CD14-positive monocyte (primary cell): ENCODE measurements at regions not wholly inside any gene's neighbourhood (a gene's known extent, or its start where the extent isn't known, plus 50 kb on each side); places are given as distances from the start of the nearest gene placed in this dataset.

ENCODE experiments used
- DNase-seq, 3 donors: peaks; one replicate each; pipeline ENCODE4 v3.0.0-alpha.2; 2011 to 2022
- H2AFZ ChIP-seq: 2 replicates; pipeline ENCODE4 v1.6.0; 2012; ENCODE audit warnings: mild to moderate bottlenecking, low read depth, low read length, inconsistent platforms; ENCODE audit not compliant: insufficient read depth, poor library complexity, severe bottlenecking
- H3K27ac ChIP-seq, 2 donors: 1 replicate in 1 of 2; 2 replicates in 1 of 2; pipeline ENCODE4 v1.5.1; 2012 to 2013; ENCODE audit warnings: low read length in 2 of 2, control low read depth in 1 of 2, inconsistent platforms in 1 of 2, low read depth in 1 of 2, mild to moderate bottlenecking in 1 of 2
- H3K27me3 ChIP-seq, 2 donors: one replicate each; pipeline versions ENCODE4 v1.6.0 to v1.6.1; 2011 to 2013; ENCODE audit warnings: low read length in 2 of 2; ENCODE audit not compliant: control insufficient read depth in 2 of 2, insufficient read depth in 2 of 2
- H3K36me3 ChIP-seq, 2 donors: replicated peaks in 1 of 2; 1 replicate in 1 of 2; 2 replicates in 1 of 2; pipeline versions ENCODE4 v1.5.1 to v1.6.1; 2012 to 2013; ENCODE audit warnings: low read length in 2 of 2, control low read depth in 1 of 2, inconsistent platforms in 1 of 2, mild to moderate bottlenecking in 1 of 2; ENCODE audit not compliant: insufficient read depth in 2 of 2, control insufficient read depth in 1 of 2
- H3K4me1 ChIP-seq, 2 donors: 1 replicate in 1 of 2; 2 replicates in 1 of 2; pipeline versions ENCODE4 v1.5.1 to v1.6.1; 2012 to 2013; ENCODE audit warnings: low read length in 2 of 2, control low read depth in 1 of 2, inconsistent platforms in 1 of 2, mild to moderate bottlenecking in 1 of 2, moderate library complexity in 1 of 2; ENCODE audit not compliant: insufficient read depth in 2 of 2, control insufficient read depth in 1 of 2
- H3K4me2 ChIP-seq: replicated peaks from 2 replicates; pipeline ENCODE3; 2012; ENCODE audit warnings: low read length, moderate library complexity, mild to moderate bottlenecking; ENCODE audit not compliant: poor library complexity, severe bottlenecking; ENCODE audit errors: extremely low read depth
- H3K4me3 ChIP-seq, 3 experiments: fragments of 200-600 bp in 1 of 3; sonication (generic) in 1 of 3; replicated peaks in 1 of 3; 1 replicate in 2 of 3; 2 replicates in 1 of 3; pipeline ENCODE4 v1.5.1; 2011 to 2013; ENCODE audit warnings: low read length in 3 of 3, mild to moderate bottlenecking in 3 of 3, control low read depth in 2 of 3, low read depth in 2 of 3, inconsistent platforms in 1 of 3, moderate library complexity in 1 of 3
- H3K79me2 ChIP-seq: 2 replicates; pipeline ENCODE4 v1.6.0; 2012; ENCODE audit warnings: mild to moderate bottlenecking, control low read depth, inconsistent platforms, low read length, moderate library complexity; ENCODE audit not compliant: insufficient read depth
- H3K9ac ChIP-seq: 2 replicates; pipeline ENCODE4 v1.6.0; 2017; ENCODE audit warnings: low read length, mild to moderate bottlenecking; ENCODE audit not compliant: insufficient read depth, poor library complexity, severe bottlenecking
- H3K9me3 ChIP-seq, 2 donors: replicated peaks in 1 of 2; 1 replicate in 1 of 2; 2 replicates in 1 of 2; pipeline versions ENCODE4 v1.5.1 to v1.6.1; 2012 to 2013; ENCODE audit warnings: low read length in 2 of 2, control low read depth in 1 of 2; ENCODE audit not compliant: control insufficient read depth in 1 of 2, insufficient read depth in 1 of 2
- H4K20me1 ChIP-seq: 2 replicates; pipeline ENCODE4 v1.6.0; 2012; ENCODE audit warnings: mild to moderate bottlenecking, low read length, control low read depth, moderate library complexity; ENCODE audit not compliant: insufficient read depth
- H3K27ac Mint-ChIP-seq, 7 donors: one replicate each; pipeline ENCODE4 v1.8.0; 2020; ENCODE audit warnings: mild to moderate bottlenecking in 7 of 7, mixed read lengths in 7 of 7, moderate library complexity in 6 of 7, inconsistent platforms in 2 of 7
- H3K27me3 Mint-ChIP-seq, 3 donors: one replicate each; pipeline ENCODE4 v1.8.0; 2021 to 2022; ENCODE audit warnings: low read depth in 3 of 3, mild to moderate bottlenecking in 3 of 3, mixed read lengths in 3 of 3, moderate library complexity in 3 of 3, inconsistent platforms in 1 of 3
- H3K36me3 Mint-ChIP-seq, 2 donors: one replicate each; pipeline ENCODE4 v1.8.0; 2020; ENCODE audit warnings: mixed read lengths in 2 of 2, inconsistent platforms in 1 of 2, mild to moderate bottlenecking in 1 of 2
- H3K4me1 Mint-ChIP-seq: one replicate; pipeline ENCODE4 v1.8.0; 2020; ENCODE audit warnings: mild to moderate bottlenecking, mixed read lengths
- H3K4me3 Mint-ChIP-seq, 2 donors: one replicate each; pipeline ENCODE4 v1.8.0; 2020; ENCODE audit warnings: mild to moderate bottlenecking in 2 of 2, mixed read lengths in 2 of 2, moderate library complexity in 1 of 2
- H3K9me3 Mint-ChIP-seq, 7 donors: one replicate each; pipeline ENCODE4 v1.8.0; 2020 to 2022; ENCODE audit warnings: mixed read lengths in 7 of 7, mild to moderate bottlenecking in 6 of 7, moderate library complexity in 6 of 7, inconsistent platforms in 2 of 7
- CTCF ChIP-seq: fragments of 200-600 bp; IDR thresholded peaks from one replicate; pipeline ENCODE4 v1.8.0; 2022; ENCODE audit warnings: antibody characterized with exemption, mild to moderate bottlenecking
- WGBS: methylation state at CpG from one replicate; pipeline ENCODE4 v1.1.5; 2013; ENCODE audit warnings: missing lambda C conversion rate; ENCODE audit not compliant: insufficient coverage; 5-methylcytosine and 5-hydroxymethylcytosine counted together
- intact Hi-C, 2 donors: fragments of 100-400 bp; cut with micrococcal nuclease; formaldehyde crosslinking; loops; one replicate each; pipeline versions ENCODE4 v1.15.0 to v1.15.1; 2023

- Histone ChIP-seq H2AFZ (no peak overlapping the region), H3K27ac (no peak overlapping the region), H3K4me3 (no peak overlapping the region), H3K4me2 (no peak overlapping the region), H3K4me1 (no peaks in the 10 kb centered on the region), H3K27me3 (no peaks in the 10 kb centered on the region), H4K20me1 (no peaks in the 10 kb centered on the region), H3K9ac (no peak overlapping the region), H3K79me2 (no peaks in the 10 kb centered on the region), H3K36me3 (no peaks in the 10 kb centered on the region), H3K9me3 (peaks cover 23 to 28% of the 10 kb centered on the region in 2 donors)
- peaks cover 0 to 1% (median 0%) of the 10 kb centered on the region in 3 donors for H3K27me3 Mint-ChIP-seq
- H3K4me1 Mint-ChIP-seq = no peaks in the 10 kb centered on the region
- H3K9me3 Mint-ChIP-seq = peaks cover 11 to 27% (median 18%) of the 10 kb centered on the region in 7 donors
- H3K27ac Mint-ChIP-seq = no peak overlapping the region
- H3K36me3 Mint-ChIP-seq = no peaks in the 10 kb centered on the region
- TF ChIP-seq CTCF = no peak
- no CpG with 5 or more reads among the region's 3 CpGs for WGBS
- intact Hi-C loops = no loop called here
- DNase-seq = no peak
- H3K4me3 Mint-ChIP-seq = no peak overlapping the region
These were observed 632.9 kb upstream of the AUTS2 start for GRCh38 chr7:68965351-68965750.

- no peak overlapping the region for H3K27ac ChIP-seq
- Mint-ChIP-seq H3K9me3 (peaks cover 14 to 26% (median 18%) of the 10 kb centered on the region in 7 donors), H3K27me3 (peaks cover 0 to 4% (median 1%) of the 10 kb centered on the region in 3 donors), H3K4me1 (no peaks in the 10 kb centered on the region), H3K4me3 (no peak overlapping the region), H3K27ac (no peak overlapping the region), H3K36me3 (no peaks in the 10 kb centered on the region)
- peaks cover 27 to 39% of the 10 kb centered on the region in 2 donors for H3K9me3 ChIP-seq
- no peaks in the 10 kb centered on the region for H3K79me2 ChIP-seq
- DNase-seq = no peak
- H3K27me3 ChIP-seq = no peaks in the 10 kb centered on the region
- intact Hi-C loops = no loop called here
- no peak overlapping the region for H3K4me2 ChIP-seq
- H3K4me1 ChIP-seq = no peaks in the 10 kb centered on the region
- no peak overlapping the region for H3K9ac ChIP-seq
- TF ChIP-seq CTCF = no peak
- no peaks in the 10 kb centered on the region for H3K36me3 ChIP-seq
- no peaks in the 10 kb centered on the region for H4K20me1 ChIP-seq
- H3K4me3 ChIP-seq = no peak overlapping the region
- no peak overlapping the region for H2AFZ ChIP-seq
These were observed 630.7 kb upstream of the AUTS2 start for GRCh38 chr7:68967598-68967997.
